ENCODE measurements at regions not wholly inside any gene's neighbourhood (a gene's known extent, or its start where the extent isn't known, plus 50 kb on each side); places are given as distances from the start of the nearest gene placed in this dataset.

GRCh38 chr6:144969602-144970272, 684.6 kb downstream of the UTRN start:
- no peak for TF ChIP-seq BHLHE40 (IDR thresholded peaks at IDR 0.05; ENCODE audit: borderline replicate concordance)
- no peak for TF ChIP-seq ZNF384 (IDR thresholded peaks at IDR 0.05)
- no peak for TF ChIP-seq ELF4 (IDR thresholded peaks at IDR 0.05)
- no peak for TF ChIP-seq SUZ12 (IDR thresholded peaks at IDR 0.05)
- no peak for TF ChIP-seq CTBP1 (IDR thresholded peaks at IDR 0.05; ENCODE audit: borderline replicate concordance)
- no peak for TF ChIP-seq ARNT (IDR thresholded peaks at IDR 0.05)
- no peak for TF ChIP-seq FOXA1 (IDR thresholded peaks at IDR 0.05)
- TF ChIP-seq FOXK2 (IDR thresholded peaks at IDR 0.05), result no peak
